Activated naive CD4-positive, alpha-beta T cell treated with anti-CD3 and anti-CD28 coated beads, Interleukin-2, amount 10 ng/mL, durations not matched to agents 7 days and 5 days (primary cell): ENCODE measurements at regions not wholly inside any gene's neighbourhood (a gene's known extent, or its start where the extent isn't known, plus 50 kb on each side); places are given as distances from the start of the nearest gene placed in this dataset.

ENCODE experiments used
- CTCF ChIA-PET: fragments of 350-600 bp; sonication (Branson Sonifier 250); formaldehyde crosslinking; loops from one replicate; lab custom pipeline; 2021; ENCODE audit warnings: antibody characterized with exemption; lab: Charles Lee
- DNase-seq: peaks from one replicate; pipeline ENCODE4 v3.0.0-alpha.2; 2020
- H3K27ac Mint-ChIP-seq: one replicate; pipeline ENCODE4 v1.8.0; 2021; ENCODE audit warnings: mild to moderate bottlenecking, moderate library complexity, mixed read lengths
- H3K27me3 Mint-ChIP-seq: one replicate; pipeline ENCODE4 v1.8.0; 2021; ENCODE audit warnings: mild to moderate bottlenecking, mixed read lengths
- H3K36me3 Mint-ChIP-seq: one replicate; pipeline ENCODE4 v1.8.0; 2021; ENCODE audit warnings: mixed read lengths
- H3K4me1 Mint-ChIP-seq: one replicate; pipeline ENCODE4 v1.8.0; 2021; ENCODE audit warnings: mixed read lengths
- H3K4me3 Mint-ChIP-seq: one replicate; pipeline ENCODE4 v1.8.0; 2021; ENCODE audit warnings: mild to moderate bottlenecking, moderate library complexity, mixed read lengths
- H3K9me3 Mint-ChIP-seq: one replicate; pipeline ENCODE4 v1.8.0; 2021; ENCODE audit warnings: mixed read lengths

- Mint-ChIP-seq H3K4me3 (no peak overlapping the region), H3K27ac (no peak overlapping the region), H3K4me1 (no peaks in the 10 kb centered on the region), H3K27me3 (no peaks in the 10 kb centered on the region), H3K9me3 (no peaks in the 10 kb centered on the region), H3K36me3 (no peaks in the 10 kb centered on the region)
- CTCF ChIA-PET = no interaction called here
- DNase-seq = no peak
Measured at GRCh38 chr12:90064852-90065801, 356.5 kb upstream of the ATP2B1 start.

GRCh38 chr12:90062799-90063198 is 354.2 kb upstream of the ATP2B1 start:
- no peaks in the 10 kb centered on the region for H3K27me3 Mint-ChIP-seq
- no peak overlapping the region for H3K27ac Mint-ChIP-seq
- CTCF ChIA-PET = no interaction called here
- DNase-seq = no peak
- no peaks in the 10 kb centered on the region for H3K36me3 Mint-ChIP-seq
- no peak overlapping the region for H3K4me3 Mint-ChIP-seq
- no peaks in the 10 kb centered on the region for H3K9me3 Mint-ChIP-seq
- no peaks in the 10 kb centered on the region for H3K4me1 Mint-ChIP-seq

- Mint-ChIP-seq H3K27me3 (no peaks in the 10 kb centered on the region), H3K9me3 (no peaks in the 10 kb centered on the region), H3K36me3 (no peaks in the 10 kb centered on the region), H3K4me3 (no peak overlapping the region), H3K27ac (no peak overlapping the region), H3K4me1 (no peaks in the 10 kb centered on the region)
- DNase-seq = no peak
- CTCF ChIA-PET = no interaction called here
Measured at GRCh38 chr12:90061809-90062208, 353.2 kb upstream of the ATP2B1 start.

GRCh38 chr12:90060031-90060430 is 351.4 kb upstream of the ATP2B1 start:
- Mint-ChIP-seq H3K36me3 (no peaks in the 10 kb centered on the region), H3K4me3 (no peak overlapping the region), H3K27me3 (no peaks in the 10 kb centered on the region), H3K27ac (no peak overlapping the region), H3K9me3 (no peaks in the 10 kb centered on the region), H3K4me1 (no peaks in the 10 kb centered on the region)
- CTCF ChIA-PET = no interaction called here
- no peak for DNase-seq

- Mint-ChIP-seq H3K4me1 (no peaks in the 10 kb centered on the region), H3K27ac (no peak overlapping the region), H3K4me3 (no peak overlapping the region), H3K36me3 (no peaks in the 10 kb centered on the region), H3K9me3 (no peaks in the 10 kb centered on the region), H3K27me3 (no peaks in the 10 kb centered on the region)
- DNase-seq = no peak
- CTCF ChIA-PET = no interaction called here
Measured at GRCh38 chr12:90058704-90059103, 350.1 kb upstream of the ATP2B1 start.

GRCh38 chr12:90055071-90055470 is 346.4 kb upstream of the ATP2B1 start:
- H3K36me3 Mint-ChIP-seq = no peaks in the 10 kb centered on the region
- no peak overlapping the region for H3K27ac Mint-ChIP-seq
- no peak overlapping the region for H3K4me3 Mint-ChIP-seq
- CTCF ChIA-PET = no interaction called here
- H3K9me3 Mint-ChIP-seq = no peaks in the 10 kb centered on the region
- no peak for DNase-seq
- H3K4me1 Mint-ChIP-seq = no peaks in the 10 kb centered on the region
- no peaks in the 10 kb centered on the region for H3K27me3 Mint-ChIP-seq

- CTCF ChIA-PET = no interaction called here
- DNase-seq = no peak
- H3K4me1 Mint-ChIP-seq = no peaks in the 10 kb centered on the region
- H3K4me3 Mint-ChIP-seq = no peak overlapping the region
- no peaks in the 10 kb centered on the region for H3K9me3 Mint-ChIP-seq
- no peaks in the 10 kb centered on the region for H3K36me3 Mint-ChIP-seq
- H3K27ac Mint-ChIP-seq = no peak overlapping the region
- H3K27me3 Mint-ChIP-seq = no peaks in the 10 kb centered on the region
Measured at GRCh38 chr12:90048918-90049317, 340.3 kb upstream of the ATP2B1 start.

- DNase-seq = no peak
- no peak overlapping the region for H3K4me3 Mint-ChIP-seq
- H3K4me1 Mint-ChIP-seq = no peaks in the 10 kb centered on the region
- H3K9me3 Mint-ChIP-seq = no peaks in the 10 kb centered on the region
- H3K27ac Mint-ChIP-seq = no peak overlapping the region
- H3K36me3 Mint-ChIP-seq = no peaks in the 10 kb centered on the region
- CTCF ChIA-PET = no interaction called here
- H3K27me3 Mint-ChIP-seq = peaks cover 3% of the 10 kb centered on the region
Measured at GRCh38 chr12:90045559-90045958, 336.9 kb upstream of the ATP2B1 start.

- no peaks in the 10 kb centered on the region for H3K36me3 Mint-ChIP-seq
- H3K9me3 Mint-ChIP-seq = no peaks in the 10 kb centered on the region
- no peak overlapping the region for H3K4me3 Mint-ChIP-seq
- H3K4me1 Mint-ChIP-seq = no peaks in the 10 kb centered on the region
- DNase-seq = no peak
- H3K27ac Mint-ChIP-seq = no peak overlapping the region
- CTCF ChIA-PET = no interaction called here
- H3K27me3 Mint-ChIP-seq = peaks cover 3% of the 10 kb centered on the region
Measured at GRCh38 chr12:90044069-90044468, 335.4 kb upstream of the ATP2B1 start.

GRCh38 chr12:90042920-90043641 is 334.4 kb upstream of the ATP2B1 start:
- DNase-seq = no peak
- H3K4me3 Mint-ChIP-seq = no peak overlapping the region
- peaks cover 3% of the 10 kb centered on the region for H3K27me3 Mint-ChIP-seq
- H3K36me3 Mint-ChIP-seq = no peaks in the 10 kb centered on the region
- no peak overlapping the region for H3K27ac Mint-ChIP-seq
- H3K4me1 Mint-ChIP-seq = no peaks in the 10 kb centered on the region
- CTCF ChIA-PET = no interaction called here
- no peaks in the 10 kb centered on the region for H3K9me3 Mint-ChIP-seq

- Mint-ChIP-seq H3K27me3 (peaks cover 3% of the 10 kb centered on the region), H3K4me1 (peaks cover 13% of the 10 kb centered on the region), H3K4me3 (no peak overlapping the region), H3K27ac (no peak overlapping the region), H3K36me3 (no peaks in the 10 kb centered on the region), H3K9me3 (peaks cover 10% of the 10 kb centered on the region)
- DNase-seq = no peak
- CTCF ChIA-PET = no interaction called here
Measured at GRCh38 chr12:90038289-90038688, 329.7 kb upstream of the ATP2B1 start.

- no peak for DNase-seq
- Mint-ChIP-seq H3K27ac (no peak overlapping the region), H3K36me3 (no peaks in the 10 kb centered on the region), H3K4me1 (peaks cover 13% of the 10 kb centered on the region), H3K9me3 (peaks cover 10% of the 10 kb centered on the region), H3K27me3 (peaks cover 3% of the 10 kb centered on the region), H3K4me3 (no peak overlapping the region)
- CTCF ChIA-PET = no interaction called here
Measured at GRCh38 chr12:90037740-90038139, 329.1 kb upstream of the ATP2B1 start.

GRCh38 chr12:90036637-90037036 is 328.0 kb upstream of the ATP2B1 start:
- CTCF ChIA-PET = no interaction called here
- Mint-ChIP-seq H3K27me3 (no peaks in the 10 kb centered on the region), H3K27ac (no peak overlapping the region), H3K9me3 (peaks cover 10% of the 10 kb centered on the region), H3K4me1 (peaks cover 13% of the 10 kb centered on the region), H3K4me3 (no peak overlapping the region), H3K36me3 (no peaks in the 10 kb centered on the region)
- DNase-seq = no peak

GRCh38 chr12:90030726-90031125 is 322.1 kb upstream of the ATP2B1 start:
- Mint-ChIP-seq H3K9me3 (peaks cover 3% of the 10 kb centered on the region), H3K4me1 (peaks cover 4% of the 10 kb centered on the region), H3K27ac (no peak overlapping the region), H3K36me3 (no peaks in the 10 kb centered on the region), H3K4me3 (no peak overlapping the region), H3K27me3 (no peaks in the 10 kb centered on the region)
- DNase-seq = no peak
- CTCF ChIA-PET = no interaction called here

- peaks cover 4% of the 10 kb centered on the region for H3K4me1 Mint-ChIP-seq
- no peak overlapping the region for H3K27ac Mint-ChIP-seq
- H3K27me3 Mint-ChIP-seq = no peaks in the 10 kb centered on the region
- no peak overlapping the region for H3K4me3 Mint-ChIP-seq
- no peak for DNase-seq
- no peaks in the 10 kb centered on the region for H3K9me3 Mint-ChIP-seq
- H3K36me3 Mint-ChIP-seq = no peaks in the 10 kb centered on the region
- CTCF ChIA-PET = no interaction called here
Measured at GRCh38 chr12:90029317-90029716, 320.7 kb upstream of the ATP2B1 start.
